NCI-H2227 (cell line): ENCODE measurements at regions not wholly inside any gene's neighbourhood (a gene's known extent, or its start where the extent isn't known, plus 50 kb on each side); places are given as distances from the start of the nearest gene placed in this dataset.

ENCODE experiments used
- DNase-seq: peaks from one replicate; lab custom pipeline; 2025; ENCODE audit not compliant: unreplicated experiment; lab: John Stamatoyannopoulos, UW

DNA sequence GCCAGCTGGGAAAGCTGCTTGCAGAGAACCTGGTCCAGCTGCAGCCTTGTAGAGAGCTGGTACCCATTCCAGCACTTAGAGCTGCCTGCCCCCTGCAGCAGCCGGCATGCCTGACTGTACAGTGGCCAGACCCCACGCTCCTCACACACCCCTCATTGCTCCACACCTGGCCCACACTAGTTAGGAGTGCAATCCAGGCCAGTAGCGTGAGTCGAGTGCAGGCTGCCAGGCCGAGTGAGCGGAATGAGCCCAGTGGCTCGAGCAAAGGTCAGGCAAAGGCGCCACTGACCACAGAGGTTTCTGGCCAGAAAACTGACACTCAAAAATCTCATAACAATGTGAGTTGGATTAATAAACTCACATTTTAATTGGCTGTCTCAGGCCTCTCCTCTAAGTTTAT is 921.7 kb upstream of the KCND2 start:
- DNase-seq, result no peak

DNA sequence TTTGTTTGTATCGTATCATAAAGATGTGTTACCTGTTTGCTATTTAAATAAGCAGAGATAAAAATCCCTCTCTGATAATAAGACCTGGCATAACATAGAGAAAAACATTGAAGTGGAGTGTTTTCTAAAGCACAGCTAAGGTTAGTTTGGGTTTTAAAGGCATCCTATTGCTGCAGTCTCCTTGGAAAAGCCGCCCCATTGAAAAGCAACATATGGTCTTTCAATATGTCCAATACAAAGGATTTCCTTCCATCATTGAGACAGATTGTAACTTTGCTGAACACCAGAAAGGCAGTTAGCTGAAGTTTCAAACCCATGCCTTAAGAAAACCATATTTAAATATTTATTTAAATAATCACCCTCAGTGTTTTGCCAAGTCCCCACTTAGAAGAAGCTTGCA is 898.5 kb upstream of the KCND2 start:
- no peak for DNase-seq

DNA sequence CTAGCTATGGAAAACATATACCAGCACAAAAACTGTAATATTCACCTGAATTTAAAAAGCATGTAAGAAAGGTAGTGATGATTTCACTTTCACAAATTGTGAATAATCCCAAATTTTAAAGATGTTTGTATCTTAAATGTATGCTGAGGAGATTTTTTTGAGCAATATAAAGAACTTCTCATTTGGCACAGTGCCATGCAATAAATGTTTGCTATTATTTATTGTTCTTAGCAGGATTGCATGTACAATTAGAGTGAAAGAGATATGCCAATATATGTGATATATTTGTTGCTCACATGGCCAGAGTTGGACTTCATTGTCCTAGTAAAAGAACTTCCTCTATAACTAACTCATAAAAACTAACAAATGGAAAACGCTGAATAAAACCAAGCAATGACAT is 895.1 kb upstream of the KCND2 start:
- DNase-seq, result no peak

DNA sequence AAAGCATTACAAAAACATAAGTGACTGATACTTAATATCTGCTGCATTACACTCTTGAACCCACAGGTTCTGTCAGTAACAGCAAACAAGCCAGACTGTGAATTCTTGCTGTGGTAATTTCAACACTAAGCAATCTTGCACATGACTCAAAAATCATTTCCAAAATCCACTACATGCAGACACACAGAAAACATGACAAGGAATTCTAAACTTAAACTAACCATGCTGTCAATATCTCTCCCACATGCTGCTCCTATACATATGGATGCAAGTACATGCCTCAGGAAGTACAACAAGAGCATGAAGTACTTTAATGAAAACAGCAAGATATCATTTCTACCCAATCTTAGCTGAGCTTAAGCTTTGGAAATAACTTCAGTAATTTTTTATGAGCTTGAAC is 890.2 kb upstream of the KCND2 start:
- no peak for DNase-seq

DNA sequence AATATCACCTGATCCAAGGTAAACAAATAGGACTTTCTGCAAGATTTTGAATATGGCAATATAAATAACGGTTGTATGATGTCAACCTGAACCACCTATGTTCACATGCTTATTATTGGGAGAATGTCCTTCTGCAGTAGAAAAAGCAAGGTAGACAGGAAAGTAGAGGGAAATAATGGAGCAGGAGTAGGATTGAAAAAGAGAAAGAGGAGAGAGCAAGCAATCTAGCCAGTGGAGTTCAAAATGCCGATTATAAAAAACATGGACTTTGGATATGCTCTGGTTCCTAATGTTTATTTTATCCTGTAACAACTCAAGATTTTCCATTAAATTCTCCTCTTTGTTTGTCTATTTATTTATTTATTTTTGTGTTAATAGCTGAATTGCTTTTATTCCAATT is 878.0 kb upstream of the KCND2 start:
- DNase-seq, result no peak

DNA sequence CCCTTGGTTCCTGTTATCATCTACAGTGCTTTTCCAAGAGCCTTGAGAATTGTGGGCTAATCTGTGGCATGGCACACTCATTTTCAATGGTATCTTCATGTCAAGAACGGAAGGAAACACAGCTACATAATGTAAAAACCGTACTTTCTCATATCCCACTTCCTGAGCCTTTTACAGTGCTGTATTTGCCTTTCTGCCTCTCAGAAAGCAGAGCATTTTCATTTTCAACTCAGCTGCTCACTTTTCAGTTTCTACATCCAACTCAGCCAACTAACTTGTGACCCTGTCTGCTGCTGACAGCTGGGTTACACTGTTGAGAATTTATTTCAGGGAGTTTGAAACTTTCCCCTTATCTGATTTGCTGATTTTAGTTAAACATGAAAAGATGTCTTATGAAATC is 875.8 kb upstream of the KCND2 start:
- no peak for DNase-seq

DNA sequence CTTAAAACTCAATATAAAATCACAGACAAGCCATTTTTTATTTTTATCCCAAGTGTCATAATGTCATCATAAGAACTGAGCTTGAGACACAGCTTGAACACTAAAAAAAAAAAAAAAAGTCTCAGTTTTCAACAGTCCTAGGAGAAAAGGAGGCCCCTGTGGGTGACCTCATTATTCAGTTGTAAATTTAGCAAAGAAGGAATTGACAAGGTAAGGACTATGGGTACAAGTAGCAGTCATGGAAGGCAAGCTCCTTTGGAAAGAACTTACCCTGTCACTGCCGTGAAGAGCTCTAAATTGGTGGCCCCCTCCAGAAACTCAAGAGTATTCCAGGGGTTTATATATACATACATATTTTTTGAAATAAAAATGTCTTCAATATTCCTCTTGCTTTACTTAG is 864.4 kb upstream of the KCND2 start:
- no peak for DNase-seq

DNA sequence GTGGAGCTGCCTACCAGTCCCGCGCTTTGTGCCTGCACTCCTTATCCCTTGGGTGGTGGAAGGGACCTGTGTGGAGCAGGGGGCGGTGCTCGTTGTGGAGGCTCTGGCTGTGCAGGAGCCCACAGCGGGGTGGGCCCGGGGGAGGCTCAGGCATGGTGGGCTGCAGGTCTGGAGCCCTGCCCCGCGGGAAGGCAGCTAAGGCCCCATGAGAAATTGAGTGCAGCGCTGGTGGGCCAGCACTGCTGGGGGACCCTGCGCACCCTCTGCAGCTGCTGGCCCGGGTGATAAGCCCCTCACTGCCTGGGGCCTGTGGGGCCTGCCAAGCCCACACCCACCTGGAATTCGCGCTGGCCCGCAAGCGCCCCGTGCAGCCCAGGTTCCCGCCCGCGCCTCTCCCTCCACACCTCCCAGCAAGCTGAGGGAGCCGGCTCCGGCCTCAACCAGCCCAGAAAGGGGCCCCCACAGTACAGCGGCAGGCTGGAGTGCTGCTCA is 859.6 kb upstream of the KCND2 start:
- DNase-seq, result no peak

DNA sequence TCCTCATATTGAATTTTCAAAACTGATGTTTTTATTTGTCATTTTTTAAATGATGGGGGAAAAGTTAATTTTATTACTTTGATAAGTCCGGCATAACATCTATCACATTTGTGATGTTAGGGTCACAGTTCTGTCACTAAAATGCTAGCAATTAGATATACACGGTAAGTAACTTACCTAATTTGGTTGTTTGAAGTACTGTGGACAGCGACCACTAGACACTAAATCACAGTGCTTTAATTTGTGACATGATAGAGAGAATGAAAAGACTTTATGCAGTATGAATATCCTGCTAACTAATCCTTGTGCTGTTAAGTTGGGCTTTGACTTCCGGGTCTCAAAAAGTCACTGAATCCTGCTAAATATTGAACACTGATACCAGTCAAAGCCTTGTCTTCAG is 857.3 kb upstream of the KCND2 start:
- DNase-seq, result no peak

DNA sequence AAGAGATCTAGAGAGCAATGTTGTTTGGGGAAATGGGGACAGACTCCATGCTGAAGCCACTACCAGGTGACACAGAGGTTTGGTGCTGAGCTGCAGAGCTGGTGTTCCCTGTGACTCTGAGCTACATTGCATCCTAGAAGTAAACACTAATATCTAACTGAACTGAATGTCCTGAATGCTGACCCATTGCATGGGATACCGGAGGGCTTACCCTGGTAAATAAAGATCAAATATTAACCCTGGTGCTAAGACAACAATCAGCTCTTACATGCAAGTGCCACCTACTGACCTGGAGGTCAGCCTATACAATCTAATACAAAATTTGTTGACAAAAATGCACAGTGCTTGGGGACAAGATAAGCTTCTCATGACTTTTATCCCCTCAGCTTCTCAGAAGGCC is 851.3 kb upstream of the KCND2 start:
- no peak for DNase-seq

DNA sequence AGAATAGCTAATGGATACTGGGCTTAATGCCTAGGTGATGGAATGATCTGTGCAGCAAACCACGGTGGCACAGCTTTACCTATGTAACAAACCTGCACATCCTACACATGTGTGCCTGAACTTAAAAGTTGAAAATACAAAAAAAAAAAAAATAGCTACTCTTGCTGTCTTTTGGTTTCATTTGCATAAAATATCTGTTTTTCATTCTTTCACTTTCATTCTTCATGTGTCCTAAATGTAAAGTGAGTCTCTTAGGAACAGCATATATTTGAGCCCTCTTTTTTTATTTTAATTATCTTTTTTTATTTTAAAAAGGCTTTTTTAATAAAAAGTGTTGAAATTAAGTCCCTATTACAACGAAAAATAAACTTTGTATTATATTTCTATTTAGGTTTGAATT is 836.1 kb upstream of the KCND2 start:
- no peak for DNase-seq

DNA sequence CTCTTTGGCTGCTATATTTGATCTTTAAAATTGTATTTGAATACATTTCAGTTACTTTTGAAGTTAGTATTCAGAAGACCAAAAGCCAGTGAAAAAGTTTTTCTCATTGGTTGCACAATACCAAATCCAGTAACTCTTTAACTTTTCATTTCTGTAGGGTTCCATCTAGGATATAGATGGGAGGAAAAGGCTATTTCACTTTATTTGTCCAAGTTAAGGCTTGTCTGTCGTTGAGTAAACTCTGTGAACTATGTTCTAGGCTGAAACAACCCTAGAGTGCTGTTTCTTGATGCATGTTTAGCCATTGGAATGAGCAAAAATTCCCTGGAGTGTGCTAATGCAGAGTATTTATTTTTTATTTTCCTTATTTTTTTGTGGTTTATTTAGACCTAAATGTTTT is 834.7 kb upstream of the KCND2 start:
- no peak for DNase-seq

DNA sequence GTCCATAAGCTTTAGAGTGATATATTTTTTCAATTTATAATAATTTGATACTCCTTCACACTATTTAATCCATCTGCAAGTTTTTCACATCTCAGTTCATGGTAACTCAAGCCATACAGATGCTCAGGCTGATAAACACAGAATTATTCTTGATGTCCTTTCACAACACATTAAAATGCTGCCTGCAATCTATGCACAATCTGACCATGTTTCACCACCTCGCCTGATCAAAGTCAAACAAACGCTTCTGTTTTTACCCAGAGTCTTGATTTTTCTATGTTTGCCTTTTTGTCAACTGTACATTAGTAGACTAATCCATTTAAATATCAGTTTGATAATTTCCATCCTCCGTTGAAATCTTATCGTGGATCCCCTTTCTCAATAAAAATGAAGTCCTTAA is 833.8 kb upstream of the KCND2 start:
- no peak for DNase-seq

DNA sequence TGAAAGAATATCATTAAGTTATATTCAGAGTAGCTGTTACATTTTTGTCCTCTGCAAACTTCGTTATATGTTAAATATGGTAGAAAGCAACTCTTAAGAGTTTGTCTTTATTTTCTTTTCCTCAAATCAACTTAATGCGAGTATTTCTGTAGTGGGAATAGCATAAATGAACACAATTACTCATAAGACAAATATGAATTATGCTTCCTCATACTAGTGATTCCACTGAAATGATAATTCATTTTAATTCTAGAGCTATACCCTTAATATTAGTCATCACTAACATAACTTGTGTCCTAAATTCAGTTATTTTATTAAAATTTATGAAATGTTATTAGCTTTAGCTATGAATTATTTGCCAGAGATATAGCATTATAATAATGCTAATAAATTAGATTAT is 820.6 kb upstream of the KCND2 start:
- no peak for DNase-seq

DNA sequence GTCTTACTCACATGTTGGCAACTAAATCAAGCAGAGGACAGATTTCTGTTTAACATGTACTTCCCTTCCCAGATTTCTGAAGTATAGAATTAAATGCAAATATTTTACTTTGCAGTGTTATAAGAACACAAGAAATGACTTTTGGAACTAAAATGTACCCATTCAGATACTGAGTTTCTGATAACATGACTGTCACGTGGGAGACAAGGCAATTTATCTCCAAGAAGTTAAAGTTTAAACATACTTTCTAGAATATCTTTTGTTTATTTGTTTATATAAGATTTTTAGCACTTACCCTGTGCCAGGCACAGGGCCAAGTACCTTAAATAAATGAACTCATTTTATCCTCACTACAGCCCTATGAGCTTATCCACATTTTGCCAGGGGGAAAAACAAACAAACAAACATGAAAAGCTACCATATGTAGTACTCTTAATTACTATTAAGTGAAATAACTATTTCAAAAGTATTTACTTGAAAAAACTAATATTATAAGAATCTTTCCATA is 807.1 kb upstream of the KCND2 start:
- no peak for DNase-seq

DNA sequence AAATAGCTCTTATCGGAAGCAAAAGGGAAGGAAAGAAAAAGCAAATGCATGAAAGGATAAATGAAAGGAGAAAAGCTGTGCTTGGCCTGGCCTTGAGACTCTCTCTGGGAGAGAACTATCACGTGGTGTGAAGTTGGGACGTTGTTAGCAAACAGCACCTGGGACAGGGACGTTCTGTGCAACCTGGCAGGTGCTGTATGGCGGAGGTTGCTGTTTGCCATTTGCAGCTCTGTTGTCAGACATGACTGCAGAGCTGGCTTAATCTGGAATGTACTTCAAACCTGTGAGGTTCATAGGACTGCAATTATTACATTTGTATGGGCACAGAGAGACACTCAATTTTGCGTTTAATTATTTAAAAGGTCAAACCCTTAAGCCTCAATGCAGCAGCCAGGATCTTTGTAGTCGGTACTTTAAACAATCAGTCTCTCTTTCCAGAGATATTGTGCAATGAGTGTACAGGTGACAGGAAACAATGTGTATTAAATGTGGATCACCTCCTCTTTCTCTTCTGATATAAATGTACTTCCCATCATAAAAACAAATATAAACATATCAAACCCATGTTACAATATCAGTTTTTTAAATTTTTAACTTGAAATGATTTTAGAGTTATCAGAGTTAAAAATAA is 800.5 kb upstream of the KCND2 start:
- no peak for DNase-seq

DNA sequence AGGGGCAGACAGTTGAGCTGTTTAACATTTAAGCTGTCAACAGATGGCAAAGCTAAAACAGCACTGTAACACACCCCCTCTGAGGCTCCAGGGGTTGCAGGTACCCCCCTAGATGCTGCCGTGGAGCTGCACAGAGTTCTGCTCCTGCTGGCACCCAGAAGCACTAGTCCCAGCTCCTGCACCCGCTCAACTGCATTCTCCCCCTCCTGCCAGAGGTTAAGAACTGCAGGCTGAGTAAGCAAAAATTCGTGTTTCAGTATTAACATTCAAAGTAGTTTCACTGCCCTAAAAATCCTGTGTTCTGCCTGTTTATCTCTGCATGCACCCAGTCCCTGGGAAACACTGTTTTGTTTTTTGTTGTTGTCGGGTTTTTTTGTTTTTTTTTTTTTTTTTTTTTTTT is 790.8 kb upstream of the KCND2 start:
- no peak for DNase-seq

DNA sequence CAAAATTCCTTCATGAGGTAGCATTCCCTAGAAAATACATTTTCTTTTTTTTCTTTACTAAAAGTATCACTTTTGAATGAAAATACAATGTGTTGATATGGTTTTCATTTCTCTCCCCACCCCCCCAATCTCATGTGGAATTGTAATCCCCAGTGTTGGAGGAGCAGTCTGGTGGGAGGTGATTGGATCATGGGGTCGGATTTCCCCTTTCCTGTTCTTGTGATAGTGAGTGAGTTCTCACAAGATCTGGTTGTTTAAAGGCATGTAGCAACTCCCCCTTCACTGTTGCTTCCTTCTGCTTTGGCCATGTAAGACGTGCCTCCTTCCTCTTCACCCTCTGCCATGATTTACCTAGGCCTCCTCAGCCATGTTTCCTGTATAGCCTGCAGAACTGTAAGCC is 790.3 kb upstream of the KCND2 start:
- no peak for DNase-seq

DNA sequence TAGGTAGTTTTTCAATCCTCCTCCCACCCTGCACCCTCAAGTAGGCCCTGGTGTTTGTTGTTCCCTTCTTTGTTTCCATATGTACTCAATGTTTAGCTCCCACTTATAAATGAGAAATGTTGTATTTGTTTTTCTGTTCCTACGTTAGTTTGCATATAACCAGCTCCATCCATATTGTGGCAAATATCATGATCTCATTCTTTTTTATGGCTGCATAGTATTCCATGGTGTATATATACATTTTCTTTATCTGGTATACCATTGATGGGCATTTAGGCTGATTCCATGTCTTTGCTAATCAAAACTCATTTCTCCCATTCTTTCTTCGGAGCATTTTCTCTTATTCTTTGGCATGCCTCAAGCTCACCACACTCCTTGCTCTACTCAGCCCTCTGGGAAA is 789.6 kb upstream of the KCND2 start:
- DNase-seq, result no peak

DNA sequence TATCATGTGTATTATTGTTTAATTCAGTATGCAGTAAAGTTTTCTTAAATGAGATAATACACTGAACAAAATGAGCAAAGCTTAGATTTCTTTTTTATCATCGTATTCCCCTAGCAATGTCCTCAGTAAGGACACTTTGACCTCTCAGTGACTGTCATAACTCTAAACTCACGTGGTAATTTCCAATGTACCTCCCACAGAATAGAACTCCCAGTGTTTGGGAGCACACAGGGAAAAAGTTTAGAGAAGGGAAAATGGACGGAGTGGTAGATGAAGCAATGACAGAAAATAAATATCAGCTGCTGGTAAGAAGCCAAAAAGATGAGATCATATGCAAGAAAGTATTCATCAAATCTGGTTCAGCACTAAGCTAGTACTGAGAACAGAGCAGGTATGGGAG is 758.6 kb upstream of the KCND2 start:
- DNase-seq, result no peak

DNA sequence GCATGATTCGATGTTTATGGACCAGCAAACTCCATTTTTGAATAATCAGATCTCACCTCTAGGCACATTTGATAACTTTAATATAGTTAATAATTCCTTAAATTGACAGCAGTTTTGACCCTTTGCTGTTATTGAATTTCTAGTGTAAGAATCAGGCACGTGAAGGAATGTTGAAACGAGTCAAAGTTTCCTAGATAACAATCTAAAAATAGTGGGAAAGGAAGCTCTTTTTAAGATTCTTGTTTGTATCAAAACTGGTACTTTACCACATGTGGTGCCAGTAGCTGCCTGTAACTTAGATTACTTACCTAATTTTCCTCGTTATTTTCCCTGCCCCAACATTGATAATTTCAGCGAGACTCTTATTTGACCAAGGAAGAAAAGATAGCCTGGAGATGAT is 757.8 kb upstream of the KCND2 start:
- no peak for DNase-seq

DNA sequence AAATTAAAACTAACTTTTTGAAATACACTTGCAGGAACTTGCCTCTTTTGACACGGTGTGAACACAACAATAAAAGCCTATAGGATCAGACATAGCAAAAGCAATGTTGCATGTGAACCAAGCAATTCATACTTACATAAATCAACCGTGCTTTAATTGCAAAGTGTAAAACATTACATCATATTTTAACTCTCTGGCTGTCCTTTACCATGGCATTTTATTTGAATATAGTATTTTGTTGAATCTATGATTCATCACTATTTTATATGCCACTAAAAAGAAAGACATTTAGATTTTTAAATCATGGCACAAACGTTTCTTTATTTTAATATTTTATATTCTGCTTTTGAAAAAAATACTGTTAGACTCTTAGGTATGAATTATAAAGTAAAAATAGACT is 757.0 kb upstream of the KCND2 start:
- no peak for DNase-seq

DNA sequence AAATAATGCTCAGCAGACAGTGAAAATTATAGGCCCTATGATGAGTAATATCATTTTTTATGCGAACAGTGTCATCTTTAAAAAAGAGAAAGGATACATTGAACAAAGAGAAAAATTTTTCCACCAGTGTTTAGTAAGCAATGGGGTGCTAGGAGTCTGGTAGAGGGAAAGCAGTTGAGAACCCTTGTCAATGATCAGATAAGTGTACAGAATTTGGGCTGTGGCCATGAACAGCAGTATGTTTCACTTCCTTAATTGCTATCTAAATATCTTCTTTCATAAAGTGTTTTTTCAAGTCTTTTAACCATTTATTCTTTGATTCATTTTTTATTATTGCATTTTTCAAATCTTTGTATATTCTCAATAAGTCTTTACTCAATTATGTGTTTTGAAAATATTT is 750.7 kb upstream of the KCND2 start:
- no peak for DNase-seq

DNA sequence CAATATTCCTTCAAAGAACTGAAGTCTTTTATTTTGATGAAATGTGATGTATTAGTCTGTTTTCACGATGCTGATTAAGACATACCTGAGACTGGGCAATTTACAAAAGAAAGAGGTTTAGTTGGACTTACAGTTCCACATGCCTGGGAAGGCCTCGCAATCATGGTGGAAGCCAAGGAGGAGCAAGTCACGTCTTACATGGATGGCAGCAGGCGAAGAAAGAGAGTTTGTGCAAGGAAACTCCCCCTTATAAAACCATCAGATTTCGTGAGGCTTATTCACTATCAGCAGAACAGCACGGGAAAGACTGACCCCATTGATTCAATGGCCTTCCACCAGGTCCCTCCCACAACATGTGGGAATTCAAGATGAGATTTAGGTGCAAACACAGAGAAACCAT is 750.3 kb upstream of the KCND2 start:
- DNase-seq, result no peak
